GM19025 (cell line): ENCODE measurements at regions not wholly inside any gene's neighbourhood (a gene's known extent, or its start where the extent isn't known, plus 50 kb on each side); places are given as distances from the start of the nearest gene placed in this dataset.
"Not testable (repeated sequence)": the region's sequence is repeated elsewhere in the genome, so short reads cannot be mapped to it uniquely, and the experiment has no call there.

Experiments
- ATAC-seq: cut with Tn5 transposase; IDR thresholded peaks from one replicate; pipeline ENCODE4 v1.9.1; 2021; ENCODE audit warnings: mild to moderate bottlenecking, low read depth, moderate library complexity; ENCODE audit not compliant: unreplicated experiment

DNA sequence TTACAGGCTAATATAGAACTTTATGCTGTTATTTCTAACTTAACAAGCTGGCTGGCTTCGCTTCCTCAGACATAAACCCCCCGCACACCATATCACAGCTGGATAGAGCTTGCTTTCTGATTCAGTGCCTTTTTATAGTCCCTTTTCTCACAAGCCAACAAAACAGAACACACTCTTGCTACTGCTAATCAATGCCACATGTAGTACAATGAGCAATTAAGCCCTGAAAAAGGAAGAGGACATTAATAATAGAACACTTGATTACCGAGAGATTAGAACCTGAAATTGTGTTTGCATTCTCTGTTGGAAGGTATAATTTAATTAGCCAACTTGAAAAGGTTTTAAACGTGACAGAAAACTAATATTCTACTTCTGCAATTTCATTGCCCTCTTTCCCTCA, 267.7 kb upstream of the CYRIA start:
- ATAC-seq = no peak

DNA sequence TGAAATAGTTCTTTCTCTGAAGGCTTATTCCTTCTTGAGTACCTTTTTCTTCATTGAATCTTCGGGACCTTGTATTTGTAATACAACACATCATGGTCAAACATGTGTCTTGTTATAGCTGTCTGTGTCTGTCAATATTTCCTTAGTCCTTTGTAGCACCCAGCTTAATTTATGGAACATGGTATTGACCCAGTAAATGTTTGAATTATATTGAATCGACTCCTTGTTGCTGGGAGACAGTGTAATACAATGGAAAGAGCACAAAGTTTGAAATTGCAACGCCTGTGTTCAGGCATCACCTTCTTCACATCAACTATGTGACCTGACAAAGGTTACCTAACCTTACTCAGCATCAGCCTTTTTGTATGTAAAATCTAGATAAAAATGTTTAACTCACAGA, 267.2 kb upstream of the CYRIA start:
- no peak for ATAC-seq

DNA sequence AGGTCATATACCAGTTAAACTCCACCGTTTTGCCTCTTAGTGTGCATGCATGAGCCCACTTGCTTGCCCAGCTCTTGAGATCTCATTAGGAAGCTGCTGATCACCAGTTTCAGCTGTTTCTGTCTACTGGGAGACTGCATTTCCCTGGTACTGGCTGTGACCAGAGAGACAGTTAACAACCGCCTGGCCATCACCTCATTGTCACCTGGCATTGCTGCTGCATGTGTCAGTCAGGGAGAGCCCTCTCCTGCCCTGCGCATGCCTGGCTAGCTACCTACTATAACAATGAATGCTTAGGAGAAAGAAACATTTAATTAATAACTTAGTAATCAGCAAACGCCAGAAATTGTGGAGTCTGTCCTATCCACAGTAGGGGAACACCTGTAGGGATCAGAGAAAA, 265.8 kb upstream of the CYRIA start:
- no peak for ATAC-seq

DNA sequence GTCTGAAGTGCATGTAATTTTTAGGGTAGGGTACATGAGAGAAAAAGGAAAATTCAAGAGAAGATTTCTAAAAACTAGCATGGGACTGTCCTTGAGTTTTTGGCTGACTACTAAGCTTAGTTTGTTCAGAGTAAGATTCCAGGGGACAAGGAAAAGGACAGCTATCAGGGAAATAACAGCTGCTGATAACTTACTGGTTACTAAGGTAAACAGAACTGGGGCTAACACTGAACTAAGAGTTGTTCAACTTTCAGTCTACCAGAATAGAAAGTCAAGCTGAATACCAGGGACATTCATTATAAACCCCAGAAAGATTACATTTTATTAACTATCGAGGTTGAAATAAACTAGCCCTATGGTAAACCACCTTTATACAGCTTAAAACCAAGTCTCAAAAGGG, 261.8 kb upstream of the CYRIA start:
- no peak for ATAC-seq

DNA sequence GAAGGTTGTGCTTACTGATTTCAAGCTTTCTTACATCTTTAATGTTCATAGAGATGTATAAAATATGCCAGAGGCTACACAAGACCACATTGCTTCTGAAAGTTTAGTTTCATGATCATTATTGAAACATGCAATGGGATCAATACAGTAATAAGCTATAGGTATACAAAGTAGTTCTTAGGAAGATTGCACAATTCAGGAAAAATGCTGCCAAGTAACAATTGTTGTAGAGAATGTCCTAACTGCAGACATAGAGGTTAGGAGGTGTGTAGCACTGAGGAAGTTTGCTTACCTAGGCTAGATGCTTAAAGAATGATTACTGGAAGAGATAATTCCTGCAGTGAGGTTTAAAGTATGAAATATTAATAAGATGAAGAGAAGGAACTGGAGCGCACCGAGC, 259.5 kb upstream of the CYRIA start:
- no peak for ATAC-seq

DNA sequence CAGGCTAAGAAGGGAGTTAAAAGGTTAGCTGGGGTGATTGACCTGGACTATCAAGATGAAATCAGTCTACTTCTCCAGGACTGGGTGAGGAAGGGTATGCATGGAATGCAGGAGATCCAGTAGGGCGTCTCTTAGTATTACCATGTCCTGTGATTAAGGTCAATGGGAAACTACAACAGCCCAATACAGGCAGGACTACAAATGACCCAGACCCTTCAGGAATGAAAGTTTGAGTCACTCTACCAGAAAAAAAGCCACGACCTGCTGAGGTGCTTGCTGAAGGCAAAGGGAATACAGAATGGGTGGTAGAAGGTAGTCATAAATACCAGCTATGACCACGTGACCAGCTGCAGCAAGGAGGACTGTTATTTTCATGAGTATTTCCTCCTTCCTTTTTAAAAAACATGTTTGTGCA, 249.7 kb upstream of the CYRIA start:
- not testable (repeated sequence) for ATAC-seq

DNA sequence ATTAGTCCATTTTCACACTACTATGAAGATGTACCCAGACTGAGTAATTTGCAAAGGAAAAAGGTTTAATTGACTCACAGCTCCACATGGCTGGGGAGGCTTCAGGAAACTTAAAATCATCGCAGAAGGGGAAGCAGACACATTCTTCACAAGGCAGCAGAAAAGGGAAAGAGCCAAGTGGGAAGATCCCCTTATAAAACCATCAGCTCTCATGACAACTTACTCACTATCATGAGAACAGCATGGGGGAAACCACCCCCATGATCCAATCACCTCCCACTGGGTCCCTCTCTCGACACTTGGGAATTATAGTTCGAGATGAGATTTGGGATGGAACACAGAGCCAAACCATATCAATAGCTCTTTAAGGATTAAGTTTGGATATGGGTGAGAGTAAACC, 246.1 kb upstream of the CYRIA start:
- no peak for ATAC-seq

DNA sequence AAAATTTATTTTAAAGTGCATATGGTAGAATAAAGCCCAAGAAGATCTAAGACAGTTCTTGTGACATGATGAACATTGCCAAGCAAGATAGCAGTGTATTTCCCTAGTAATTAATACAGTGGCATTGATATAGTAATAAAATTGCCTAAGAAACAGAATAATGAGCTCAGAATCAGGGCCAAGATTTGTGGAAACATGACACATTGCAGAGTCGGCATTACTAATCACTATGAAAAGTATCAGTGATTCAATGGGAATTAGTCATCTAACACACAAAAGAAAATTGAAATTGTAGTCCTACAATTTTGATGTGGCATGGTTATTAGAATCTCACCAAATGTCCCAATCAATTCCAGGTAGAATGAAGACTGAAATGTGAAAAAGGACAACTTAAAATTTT, 243.0 kb upstream of the CYRIA start:
- no peak for ATAC-seq

DNA sequence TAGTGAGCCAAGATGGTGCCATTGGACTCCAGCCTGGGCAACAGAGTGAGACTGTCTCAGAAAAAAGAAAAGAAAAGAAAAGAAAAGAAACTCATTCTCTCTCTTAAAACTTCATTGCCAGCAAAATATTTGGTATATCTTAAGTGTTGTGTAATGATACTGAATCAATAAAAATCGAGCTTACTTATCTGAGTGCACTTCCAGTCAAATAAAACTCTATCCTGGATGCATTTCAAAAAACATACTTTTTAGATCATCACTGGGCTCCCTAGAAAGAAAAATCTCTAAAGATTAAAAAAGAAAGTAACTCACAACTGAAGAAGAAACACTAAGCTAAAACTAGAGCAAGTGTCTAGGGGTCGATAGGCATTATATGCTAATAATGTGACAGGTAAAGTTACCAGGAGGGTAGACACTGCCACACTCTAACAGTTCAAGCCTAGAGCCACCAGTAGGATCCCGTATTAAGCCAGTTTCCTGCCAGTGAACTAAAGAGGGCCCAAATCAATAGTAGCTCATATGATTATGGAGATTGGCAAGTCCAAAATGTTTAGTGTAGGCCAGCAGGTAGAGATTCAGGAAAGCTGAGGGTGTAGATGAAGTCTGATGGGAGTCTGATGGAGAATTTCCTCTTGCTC, 242.1 kb upstream of the CYRIA start:
- ATAC-seq = no peak

DNA sequence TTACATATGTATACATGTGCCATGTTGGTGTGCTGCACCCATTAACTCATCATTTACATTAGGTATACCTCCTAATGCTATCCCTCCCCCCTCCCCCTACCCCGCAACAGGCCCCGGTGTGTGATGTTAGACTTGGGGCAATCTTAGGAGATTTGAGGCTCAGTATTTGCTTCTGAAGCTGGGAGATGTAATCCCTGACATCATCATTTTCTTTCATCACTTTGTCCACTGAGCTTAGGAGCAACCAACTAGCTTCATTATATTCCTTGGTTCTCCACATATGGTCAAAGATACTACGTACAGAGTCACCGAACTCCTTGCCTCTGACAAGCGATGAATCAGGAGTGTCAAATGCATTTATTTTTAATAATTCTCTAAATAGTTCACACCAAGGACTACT, 239.7 kb upstream of the CYRIA start:
- ATAC-seq = not testable (repeated sequence)

DNA sequence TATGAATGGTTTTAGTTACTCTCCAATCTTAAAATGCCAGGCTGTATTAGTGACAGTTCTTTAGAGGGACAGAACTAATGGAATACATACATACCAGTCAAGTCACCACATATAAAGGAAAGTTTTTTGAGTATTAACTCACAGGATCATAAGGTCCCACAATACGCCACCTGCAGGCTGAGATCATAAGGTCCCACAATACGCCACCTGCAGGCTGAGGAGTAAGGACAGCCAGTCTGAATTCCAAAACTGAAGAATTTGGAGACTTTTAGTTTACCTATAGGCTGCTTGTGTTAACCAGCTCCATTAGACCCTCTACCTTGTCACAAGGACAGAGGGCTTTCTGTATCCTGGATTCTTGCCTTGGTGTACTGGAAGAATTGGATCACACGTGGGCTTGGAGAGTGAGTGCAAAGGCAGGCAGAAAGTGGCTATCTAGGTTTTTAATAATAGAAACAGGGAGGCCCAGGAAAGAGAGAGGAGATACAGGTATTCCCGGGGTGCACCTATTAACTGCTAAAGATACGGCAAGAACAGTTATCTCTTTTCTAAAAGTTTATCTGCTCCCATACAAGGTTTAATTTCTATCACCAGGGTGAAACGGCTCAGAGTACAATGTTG, 234.9 kb upstream of the CYRIA start:
- no peak for ATAC-seq

DNA sequence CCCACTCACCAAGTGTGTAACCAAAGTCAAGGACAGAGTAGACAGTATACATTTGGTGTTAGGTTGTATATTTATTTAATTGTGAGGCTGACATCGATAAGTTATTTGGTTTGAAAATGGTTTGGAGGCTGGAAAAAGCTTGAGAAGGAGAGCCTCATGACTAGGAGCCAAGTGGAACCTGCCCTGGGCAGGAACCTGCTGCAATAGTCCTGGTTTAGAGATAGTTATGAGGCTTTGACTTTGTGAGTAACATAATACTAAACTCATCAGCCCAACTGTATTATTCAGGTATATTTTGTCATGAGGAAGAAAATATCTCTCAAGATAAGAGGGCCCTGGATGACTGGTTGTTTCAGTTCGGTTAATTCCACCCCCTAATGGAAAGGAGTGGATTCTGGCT, 234.3 kb upstream of the CYRIA start:
- no peak for ATAC-seq

DNA sequence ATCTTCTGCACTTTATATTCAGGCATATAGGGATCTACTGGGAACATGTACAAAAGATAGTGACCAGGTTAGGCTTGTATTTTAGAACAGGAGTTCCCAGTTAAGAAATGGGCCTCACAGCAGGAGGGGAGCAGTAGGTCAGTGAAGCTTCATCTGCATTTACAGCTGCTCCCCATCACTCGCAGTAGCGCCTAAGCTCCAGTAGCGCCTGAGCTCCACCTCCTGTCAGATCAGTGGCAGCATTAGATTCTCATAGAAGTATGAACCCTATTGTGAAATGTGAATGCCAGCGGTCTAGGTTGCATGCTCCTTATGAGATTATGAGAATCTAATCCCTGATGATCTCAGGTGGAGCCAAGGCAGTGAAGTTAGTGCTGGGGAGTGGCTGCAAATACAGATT, 224.4 kb upstream of the CYRIA start:
- no peak for ATAC-seq

DNA sequence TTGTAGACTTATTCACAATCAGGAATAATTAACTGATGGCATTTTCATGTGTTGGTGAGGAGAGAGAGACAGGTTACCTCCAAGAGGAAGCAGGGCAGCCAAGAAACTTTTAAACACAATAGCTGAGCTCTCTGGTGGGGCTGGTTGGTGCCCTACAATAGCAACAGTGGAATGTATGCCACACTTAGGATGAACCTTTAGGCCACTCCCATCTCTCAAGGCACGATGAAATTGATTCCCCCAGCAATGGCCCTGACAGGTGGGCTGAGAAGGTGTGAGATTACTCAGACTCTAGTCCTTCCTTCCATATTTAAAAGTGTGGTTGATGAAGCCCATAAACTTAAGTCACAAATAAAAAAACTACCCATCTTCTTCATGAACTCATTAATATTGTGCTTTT, 219.4 kb upstream of the CYRIA start:
- no peak for ATAC-seq

DNA sequence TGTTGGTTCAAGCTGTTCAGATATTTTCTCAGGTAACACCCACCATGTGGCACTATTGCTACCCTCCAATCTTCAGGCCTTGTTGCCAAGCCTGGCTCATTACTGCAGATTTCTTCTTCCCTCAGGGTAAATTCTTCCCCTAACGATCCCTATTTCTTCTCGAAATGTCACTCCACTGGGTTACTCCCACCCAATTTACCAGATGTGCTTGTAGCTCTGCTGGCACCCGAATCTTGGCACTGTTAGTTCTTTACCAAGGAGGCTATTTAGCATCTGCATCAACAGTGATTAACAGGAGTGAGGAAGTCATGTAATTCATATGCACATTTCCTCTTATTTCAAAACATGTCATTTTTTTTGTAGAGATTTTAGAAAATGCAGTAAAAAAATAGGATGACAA, 217.1 kb upstream of the CYRIA start:
- ATAC-seq = no peak

DNA sequence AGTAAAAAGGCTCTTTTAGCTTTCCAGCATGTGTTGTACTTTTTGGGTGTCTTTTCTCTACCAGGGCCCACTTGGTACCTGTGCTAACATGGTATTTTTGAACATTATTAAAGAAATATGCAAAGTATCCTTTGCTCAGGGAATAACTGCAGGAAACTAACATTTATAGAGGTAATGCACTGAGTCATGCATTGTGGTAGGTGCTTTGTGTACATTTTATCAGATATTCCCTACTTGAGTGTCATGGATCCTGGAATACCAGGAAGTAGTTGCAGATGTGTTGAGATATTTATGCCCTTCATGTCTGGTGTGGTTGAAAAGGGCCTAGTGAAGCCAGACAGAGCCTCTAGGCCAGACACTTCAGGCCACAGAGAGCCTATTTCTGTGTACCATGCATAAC, 215.5 kb upstream of the CYRIA start:
- ATAC-seq = no peak

DNA sequence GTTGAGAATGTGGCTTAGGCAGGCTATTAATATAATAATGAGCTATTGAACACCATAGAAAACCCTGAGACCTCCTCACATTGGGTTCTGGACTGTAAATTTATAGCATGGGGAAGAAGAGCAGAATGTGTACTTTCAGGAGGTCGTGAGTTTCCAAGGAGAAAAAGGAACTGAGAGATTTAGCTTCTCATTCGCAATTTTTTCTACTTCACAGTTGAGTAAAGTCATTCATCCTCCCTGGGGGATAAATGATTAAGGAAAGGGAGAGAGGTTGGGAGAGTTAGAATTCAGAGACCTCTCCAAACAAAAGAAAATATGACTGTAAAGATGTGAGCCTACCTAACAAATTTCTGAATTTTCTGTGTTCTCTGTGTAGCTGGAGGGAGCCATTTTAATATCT, 205.8 kb upstream of the CYRIA start:
- ATAC-seq = no peak

DNA sequence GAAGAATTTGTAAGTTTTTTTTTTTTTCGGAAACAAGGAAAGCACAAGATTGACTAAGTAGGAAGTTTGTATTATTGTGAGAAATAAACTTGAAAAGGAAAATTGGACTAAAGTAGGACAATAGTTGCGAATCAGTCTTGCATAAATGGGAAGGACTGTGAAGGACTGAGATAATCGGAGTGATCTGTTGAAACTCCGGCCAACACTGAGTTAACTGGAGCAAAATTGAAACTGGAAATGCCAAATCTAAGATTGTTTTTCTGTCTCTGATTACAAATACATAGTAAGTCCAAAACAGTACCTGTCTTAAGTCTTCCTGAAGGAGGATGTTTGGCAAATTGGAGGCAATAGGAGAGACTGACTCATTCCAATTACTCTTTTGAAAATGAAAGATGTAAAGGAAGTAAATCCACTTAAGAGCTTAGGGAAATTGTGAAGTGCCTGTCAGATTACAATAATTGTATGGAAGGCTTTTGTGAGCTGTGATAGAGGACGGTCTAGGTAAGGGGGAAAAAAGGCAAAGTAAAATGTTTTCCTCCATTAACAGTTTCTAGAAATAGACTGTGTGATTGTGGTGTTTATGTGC, 204.9 kb upstream of the CYRIA start:
- ATAC-seq = no peak

DNA sequence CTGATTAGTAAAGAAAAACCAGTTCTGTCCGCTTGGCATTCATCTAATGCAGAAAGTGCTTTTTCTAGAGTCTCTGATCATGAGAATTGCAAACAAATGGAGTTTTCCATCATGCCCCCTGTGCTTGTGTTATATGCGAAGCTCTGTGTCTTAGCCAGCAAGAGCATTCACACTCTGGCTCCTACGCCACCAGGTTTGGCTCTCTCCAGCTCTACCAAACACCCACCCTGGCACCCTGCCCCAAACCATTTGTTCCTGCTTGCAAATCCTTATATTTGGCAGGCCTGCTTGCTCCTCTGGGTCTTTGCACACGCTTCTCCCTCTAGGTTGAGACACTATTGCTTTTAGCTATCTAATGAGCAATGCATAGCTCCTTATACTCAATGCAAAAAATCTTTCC, 204.1 kb upstream of the CYRIA start:
- ATAC-seq = no peak

DNA sequence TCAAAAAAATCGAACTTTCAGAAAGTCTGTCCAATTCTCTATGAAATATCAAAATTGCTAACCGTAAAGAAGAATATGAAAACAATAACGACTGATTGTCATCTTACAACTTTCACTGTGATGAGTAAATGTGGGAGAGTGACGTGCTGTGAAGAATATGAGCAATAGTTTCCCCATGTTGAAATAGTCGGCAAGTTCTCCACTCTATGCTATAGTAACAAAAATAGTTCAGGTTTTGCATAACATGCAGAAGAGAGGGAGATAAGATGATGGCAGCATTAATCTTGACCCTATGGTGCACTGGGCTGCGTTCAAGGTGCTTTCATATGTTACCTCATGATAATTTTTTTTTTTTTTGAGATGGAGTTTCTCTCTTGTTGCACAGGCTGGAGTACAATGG, 196.8 kb upstream of the CYRIA start:
- ATAC-seq = no peak

DNA sequence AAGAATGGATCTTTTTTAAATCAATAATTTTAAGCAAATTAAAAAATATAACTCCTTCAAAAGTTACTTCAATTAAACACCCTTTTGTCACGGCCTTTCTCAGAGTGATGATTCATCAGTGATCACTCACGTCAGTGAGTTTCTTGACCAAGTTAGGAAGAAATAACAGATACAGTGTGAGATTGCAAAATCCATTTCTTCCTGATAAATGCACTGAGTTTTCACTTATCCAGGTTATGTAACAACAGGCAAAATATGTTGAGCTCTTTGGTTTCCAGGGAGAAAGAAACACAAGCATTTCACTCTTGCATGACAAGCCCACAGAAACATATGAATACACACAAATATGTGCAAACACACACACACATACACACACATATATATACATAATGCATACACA, 195.9 kb upstream of the CYRIA start:
- no peak for ATAC-seq

DNA sequence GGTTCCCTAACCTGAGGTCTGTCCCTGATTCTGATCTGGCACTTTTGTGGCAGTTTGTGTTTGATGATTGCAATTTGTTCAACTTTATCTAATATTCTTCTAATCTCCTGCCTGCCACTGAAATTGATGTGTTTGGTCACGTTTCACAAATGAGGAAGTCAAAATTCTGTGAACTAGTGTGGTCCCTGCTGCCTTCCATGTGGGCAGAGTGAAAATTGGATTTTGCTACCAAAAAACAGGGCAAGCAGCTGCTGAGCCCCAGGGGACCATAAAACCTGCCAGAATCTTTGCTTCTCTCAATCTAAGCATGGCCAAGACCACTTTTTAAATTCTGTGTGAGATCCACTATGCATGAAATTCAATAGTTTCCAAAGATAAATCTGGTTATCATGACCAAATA, 195.5 kb upstream of the CYRIA start:
- ATAC-seq = no peak
